Right forelimb (tissue), 1 donor: ENCODE measurements at regions not wholly inside any gene's neighbourhood (a gene's known extent, or its start where the extent isn't known, plus 50 kb on each side); places are given as distances from the start of the nearest gene placed in this dataset.
"Not testable (repeated sequence)": the region's sequence is repeated elsewhere in the genome, so short reads cannot be mapped to it uniquely, and the experiment has no call there.

Source experiments
- DNase-seq: peaks from one replicate; pipeline ENCODE4 v3.0.0-alpha.2; 2018

DNA sequence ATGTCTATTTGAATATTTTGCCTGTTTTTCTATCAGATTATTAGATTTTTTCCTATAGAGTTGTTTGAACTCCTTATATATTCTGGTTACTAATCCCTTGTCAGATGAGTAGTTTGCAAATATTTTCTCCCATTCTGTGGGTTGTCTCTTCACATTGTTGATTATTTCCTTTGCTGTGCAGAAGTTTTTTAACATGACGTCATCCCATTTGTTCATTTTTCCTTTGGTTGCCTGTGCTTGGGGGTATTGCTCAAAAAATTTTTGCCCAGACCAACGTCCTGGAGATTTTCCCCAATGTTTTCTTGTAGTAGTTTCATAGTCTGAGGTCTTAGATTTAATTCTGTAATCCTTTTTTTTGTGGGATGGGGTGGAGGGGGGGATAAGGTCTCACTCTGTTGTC, 168.7 kb upstream of the NFIA start:
- DNase-seq, result not testable (repeated sequence)

DNA sequence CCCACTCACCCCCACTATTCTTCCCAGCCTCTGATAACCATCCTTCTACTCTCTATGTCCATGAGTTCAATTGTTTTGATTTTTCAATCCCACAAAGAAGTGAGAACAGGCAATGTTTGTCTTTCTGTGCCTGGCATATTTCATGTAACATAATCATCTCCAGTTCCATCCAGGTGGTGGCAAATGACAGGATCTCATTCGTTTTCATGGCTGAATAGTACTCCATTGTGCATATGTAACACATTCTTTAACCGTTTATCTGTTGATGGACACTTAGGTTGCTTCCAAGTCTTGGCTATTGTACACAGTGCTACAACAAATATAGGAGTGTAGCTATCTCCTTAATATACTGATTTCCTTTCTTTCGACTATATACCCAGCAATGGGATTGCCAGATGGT, 169.3 kb upstream of the NFIA start:
- DNase-seq, result no peak

DNA sequence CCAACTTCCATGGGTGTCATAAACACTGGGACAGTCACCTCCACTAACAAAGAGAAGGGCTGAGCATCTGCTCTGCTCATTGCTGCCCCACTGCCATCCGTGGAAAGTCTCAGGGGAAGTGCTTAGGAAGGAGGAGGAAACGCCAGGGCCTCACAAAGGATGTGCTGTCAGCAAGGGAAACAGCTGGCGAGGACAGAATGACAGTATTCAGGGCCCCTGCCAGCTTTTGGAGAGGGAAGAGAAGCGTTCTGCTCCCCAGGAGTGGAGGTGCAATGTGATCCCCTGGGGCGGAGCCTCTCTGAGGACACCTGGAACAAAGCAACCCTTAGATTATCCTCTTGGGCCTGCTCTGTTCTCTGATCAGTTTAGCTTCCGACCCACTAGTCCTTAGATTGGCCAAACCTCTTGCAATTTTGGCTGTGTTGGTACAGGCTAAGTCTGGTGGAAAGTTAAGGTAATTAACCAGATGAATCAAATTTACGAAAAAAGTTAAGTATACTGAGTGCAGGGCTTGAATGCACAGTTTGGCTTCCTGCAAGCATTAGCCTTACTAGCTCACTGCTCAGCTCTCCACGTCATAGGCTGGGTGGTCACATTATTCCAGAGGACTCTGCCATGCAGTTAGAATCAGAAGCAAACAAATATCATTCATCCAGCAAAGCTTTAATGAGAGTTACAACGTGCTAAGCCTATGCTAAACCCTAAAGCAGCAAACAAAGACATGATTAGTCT, 170.2 kb upstream of the NFIA start:
- DNase-seq, result no peak

DNA sequence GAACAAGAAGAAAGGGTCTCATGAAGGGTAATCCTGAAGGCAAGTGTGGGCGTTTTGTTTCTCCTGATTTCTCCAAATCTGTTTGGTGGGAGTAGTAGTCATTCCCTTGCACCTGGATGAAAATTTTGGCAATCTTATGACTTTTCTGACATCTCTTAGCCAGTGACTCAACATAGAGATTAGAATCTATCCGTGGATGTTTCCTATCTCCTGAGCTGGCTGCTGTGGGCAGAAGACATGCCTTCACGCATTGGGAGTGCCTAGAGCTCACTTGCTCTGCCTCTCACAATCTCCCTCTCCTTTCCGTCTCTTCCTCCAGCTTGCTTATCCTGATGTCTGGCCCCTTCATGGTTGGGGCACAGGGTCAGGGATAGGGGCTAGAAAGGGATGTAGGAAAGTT, 174.2 kb upstream of the NFIA start:
- DNase-seq, result no peak

DNA sequence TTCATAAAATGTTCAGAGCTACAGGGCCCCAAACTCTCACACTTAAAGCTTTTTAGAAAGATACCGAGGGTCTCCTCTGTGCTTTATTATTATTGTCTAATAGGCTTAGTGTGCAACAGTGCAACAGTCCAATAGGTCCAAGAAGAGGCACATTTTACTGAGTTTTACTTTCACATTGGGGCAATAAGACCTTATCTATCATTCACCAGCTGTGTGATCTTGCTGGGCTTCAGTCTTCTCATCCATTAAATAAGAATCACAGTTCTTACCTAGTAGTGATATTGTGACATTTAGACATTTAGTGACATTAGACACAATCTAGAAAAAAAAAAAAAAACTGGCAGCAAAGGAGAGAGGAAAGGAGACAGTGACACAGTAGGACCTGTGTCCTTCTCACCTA, 175.8 kb upstream of the NFIA start:
- DNase-seq, result no peak

DNA sequence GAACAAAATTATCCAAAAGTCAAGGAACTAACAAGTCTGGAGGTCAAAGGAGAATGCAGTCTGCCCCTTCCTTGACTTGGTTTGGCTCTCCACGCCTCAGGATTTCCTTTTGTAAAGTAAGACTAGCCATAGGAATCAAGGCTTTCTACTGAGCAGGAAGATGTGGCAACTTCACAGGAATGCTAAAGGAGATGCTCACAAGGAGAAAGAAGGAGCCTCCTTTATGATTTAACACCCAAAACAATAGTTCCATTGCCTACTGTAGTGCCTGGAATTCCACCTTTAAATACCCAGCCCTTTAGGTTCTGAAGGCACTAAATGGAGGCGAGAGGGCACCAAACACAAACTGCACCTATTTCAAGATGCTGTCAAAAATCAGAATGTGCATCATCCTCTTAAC, 176.3 kb upstream of the NFIA start:
- DNase-seq, result no peak

DNA sequence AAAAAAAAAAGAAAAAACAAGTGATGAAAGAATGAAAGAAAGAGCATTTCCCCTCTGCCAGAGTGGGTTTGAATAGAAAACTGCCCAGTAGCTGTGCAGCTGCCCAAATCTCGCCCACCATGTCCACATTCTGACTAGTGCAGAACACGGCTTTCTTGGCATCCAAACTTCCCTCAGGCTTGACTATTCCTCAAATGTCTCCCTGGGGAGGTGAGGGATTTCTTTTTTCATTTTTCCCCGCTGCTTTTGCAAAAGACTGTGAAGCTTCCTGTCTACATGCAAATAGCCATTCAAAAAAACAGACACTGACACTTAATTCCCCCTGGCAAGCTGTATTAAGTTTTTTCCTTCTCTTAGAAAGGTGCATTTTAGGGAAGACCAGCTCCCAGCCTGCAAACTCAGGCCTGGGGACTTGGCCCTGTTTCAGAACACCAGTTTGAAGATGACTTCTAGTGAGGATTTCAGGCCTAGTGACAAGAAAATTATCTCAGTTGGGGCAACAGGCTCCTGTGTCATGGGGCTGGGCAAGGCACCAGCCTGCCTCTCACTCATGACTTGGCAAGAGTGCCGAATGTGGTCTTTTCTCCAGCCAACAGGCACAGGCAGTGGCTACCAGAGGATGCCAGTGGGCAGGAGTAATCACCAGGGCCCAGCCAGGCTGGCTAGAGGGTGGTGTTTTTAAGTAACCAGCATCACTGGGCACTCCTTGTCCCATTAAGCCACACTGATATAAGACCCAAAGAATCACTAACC, 178.1 kb upstream of the NFIA start:
- peak; percentile 58 for DNase-seq

DNA sequence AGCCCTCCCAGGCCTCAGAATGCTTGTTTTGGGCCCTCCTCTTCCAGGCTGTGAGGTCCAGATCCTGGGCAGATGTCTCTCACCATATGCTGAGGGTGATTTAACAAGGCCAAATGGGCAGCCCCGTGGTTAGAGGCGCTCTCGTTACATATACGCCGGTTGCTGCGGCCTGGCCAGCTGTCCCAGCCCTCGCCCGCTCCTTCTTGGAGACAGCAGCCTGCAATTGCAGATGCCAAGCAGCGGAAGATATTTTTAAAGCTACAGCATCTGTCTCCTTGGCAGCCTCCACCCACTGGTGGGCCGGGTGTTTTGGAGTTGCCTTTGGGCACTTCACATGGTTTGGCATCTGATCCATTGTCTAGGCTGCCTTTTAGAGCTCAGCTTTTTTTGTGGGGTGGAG, 178.8 kb upstream of the NFIA start:
- DNase-seq, result peak; percentile 84

DNA sequence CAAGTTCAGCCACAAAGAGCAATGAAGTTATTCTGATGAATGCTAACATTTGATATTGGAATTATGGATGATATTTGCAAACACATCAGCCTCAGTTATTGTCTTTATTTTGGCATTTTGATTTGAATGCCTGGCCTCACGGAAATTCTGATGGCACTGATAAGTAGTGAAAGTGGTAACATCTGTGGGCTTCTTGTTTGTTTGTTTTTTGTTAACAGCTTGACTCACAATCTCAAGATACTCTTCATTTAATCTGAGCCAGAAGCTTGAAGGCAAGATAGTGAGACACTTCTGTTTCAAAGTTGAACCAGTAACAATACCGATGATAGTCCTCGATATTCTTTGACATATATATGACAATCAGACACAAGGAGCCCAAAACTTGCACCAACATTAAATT, 182.9 kb upstream of the NFIA start:
- DNase-seq, result no peak

DNA sequence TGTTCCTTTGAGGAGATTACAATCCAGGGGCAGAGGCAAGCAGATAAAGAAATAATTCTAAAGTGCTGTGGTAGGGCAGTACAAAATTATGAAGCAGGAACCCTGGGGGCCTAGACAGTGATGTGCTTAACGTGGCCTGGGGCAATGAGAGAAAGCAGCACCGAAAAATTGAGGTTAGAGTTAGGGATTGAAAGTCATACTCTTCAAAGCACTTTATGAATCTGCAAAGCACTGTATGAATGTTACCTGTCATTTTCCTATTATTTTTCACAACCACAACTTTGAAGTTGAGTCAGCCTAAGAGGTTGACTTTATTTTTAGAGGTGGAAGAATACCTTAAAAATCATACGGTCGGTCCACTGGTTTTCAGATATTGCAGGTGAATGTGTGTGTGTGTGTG, 183.4 kb upstream of the NFIA start:
- no peak for DNase-seq

DNA sequence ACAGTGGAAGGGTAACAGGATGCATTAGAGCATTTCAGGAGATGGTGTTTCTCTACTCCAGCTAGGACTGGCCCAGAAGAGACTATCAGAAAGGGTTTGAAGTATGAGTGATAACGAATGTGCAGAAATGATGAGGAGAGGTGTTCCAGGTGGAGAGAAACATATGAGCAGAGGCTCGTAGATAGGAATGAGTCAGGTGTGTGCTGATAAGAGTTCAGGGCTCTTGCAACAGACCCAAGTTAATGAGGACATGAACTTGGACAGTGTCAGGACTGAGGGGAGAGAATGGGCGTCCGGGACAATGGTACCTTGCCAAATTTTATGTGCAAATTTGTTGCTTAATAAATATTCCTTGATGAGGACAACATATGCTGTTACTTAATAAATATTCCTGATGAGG, 183.9 kb upstream of the NFIA start:
- DNase-seq, result no peak

DNA sequence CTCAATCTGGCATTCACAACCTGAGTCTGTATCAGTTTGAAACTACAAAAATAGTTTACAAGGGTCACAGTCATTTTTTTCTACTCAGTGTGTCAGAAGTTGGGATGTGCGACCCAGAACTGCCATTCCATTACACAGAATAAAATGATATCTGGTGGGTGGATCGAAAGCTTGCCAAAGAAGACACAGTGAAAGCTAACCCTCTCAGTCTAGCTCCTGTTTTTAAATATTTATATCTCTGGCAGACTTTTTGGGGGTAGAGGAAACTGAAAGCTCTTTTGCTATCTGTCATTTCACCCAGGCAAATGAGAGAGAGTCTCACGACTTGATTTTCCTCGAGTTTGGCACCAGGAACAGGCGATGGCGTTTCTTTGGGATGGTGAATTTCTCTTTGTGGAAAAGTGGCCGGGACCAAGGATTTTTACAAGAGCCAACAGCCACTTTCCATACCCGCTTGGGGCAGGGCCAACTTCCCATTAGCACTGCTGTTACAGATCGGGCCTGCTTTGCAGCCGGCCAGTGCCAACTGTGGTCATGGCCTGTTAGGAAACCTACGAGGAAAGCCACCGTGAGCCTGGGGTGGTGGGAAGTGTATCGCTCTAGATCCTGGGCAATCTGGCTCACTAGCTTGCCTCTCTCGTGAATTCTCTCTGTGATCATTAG, 185.5 kb upstream of the NFIA start:
- peak; percentile 73 for DNase-seq

DNA sequence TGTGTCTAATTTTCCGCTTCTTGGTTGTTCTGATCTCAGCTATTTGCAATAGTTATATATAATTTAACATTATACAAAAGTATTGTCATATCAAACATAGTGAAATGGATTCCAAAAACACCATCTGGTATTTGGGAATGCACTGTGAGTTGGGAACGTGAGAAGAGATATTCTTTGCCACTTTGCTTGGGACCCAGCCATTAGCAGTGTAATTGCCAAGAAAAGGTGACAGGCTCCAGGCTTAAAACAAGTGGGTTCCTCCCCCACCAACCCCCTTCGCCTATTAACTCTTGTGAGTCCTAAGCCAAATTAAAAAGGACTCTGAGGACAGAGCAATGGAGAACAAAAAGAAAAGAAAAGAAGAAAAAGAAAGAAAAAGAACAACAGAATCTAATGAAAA, 186.7 kb upstream of the NFIA start:
- no peak for DNase-seq

DNA sequence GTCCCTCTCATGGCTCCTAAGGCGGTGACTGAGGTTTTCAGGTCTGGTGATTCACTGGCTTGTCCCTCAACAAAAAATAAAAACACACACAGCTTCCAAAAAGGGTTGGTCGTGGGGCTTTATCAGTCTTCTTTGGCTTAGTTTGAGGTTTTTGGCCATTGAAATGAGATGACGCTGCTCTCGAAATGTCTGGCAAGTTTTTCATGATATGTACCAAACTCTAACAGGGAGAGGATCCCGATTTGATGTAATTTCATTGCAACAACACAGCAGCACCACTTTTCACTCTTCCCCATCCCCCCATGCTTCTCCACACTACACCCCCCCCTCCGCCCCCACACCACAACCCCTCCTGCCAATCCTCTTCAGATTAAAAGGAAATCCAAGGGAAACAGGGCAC, 187.1 kb upstream of the NFIA start:
- DNase-seq, result no peak

DNA sequence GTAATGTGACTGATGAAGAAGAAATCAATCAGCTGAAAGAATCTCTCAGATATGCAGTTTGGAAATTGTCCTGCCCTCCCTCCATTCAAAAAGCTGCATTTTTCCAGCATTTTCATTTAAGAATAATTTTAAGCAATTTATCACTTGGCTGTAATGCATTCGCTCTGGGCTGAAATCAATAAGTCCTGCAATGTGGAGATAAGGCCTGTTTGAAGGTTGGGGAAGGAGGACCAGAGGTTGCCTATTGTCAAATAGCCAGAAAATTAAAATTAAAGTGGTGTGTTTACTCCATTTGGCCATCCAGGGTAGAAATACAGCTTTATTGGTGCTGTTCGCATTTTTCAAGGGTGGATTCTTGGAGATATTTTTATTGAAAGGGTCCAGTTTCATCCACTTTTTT, 187.6 kb upstream of the NFIA start:
- no peak for DNase-seq

DNA sequence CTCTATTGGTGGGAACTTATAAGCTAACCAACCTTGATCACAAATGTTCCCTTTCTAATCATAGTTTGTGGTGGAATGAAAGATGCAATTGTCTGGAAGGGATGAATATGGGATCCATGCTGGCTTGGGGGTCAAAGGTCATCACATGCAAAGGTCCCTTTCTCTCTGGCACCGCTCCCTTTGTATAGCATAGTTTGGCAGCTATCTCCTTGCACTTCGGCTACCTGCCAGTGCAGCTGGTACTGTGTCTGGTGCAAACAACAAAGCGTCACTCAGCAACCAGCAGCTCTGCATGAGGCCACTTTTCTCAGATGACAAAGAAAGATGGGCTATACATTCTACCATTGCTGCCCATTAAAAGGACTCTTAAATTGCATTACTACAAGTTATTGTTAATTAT, 188.2 kb upstream of the NFIA start:
- peak; percentile 55 for DNase-seq

DNA sequence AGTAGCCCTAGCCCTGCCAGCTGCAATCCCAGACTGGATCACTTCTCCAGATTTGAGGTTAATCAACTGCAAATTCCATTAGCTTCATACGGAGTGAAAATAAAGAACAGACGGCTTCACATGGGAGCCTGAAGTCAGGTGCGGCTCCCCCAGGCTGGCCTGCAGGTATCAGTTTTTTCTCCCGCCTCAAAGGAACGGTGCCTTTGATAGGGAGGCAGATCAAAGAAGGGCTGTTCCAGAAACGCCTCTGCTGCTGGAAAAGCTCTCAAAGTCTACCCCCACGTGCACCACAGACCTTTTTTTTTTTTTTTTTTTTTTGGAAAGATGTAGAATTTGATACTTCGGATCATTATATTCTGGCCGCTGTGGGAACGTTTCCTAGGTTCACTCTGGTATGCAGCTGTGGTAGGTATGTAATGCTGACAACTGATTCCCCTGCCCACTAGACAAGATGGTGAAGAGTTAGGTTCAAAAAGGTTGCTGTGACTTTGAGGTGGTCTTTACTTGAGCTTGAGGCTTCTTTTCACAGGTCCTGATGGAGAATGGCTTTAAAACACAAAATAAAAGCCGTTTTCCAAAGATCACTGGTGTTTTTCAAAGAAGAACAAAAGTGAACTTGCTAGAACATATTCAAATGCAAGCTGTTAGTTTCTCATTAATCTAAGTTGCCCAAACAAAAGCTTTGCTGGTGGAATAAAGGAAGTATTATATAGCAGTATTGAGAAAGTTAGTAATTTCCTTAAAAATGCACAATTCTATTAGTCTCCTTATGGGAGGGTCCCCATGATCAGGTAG, 189.0 kb upstream of the NFIA start:
- no peak for DNase-seq

DNA sequence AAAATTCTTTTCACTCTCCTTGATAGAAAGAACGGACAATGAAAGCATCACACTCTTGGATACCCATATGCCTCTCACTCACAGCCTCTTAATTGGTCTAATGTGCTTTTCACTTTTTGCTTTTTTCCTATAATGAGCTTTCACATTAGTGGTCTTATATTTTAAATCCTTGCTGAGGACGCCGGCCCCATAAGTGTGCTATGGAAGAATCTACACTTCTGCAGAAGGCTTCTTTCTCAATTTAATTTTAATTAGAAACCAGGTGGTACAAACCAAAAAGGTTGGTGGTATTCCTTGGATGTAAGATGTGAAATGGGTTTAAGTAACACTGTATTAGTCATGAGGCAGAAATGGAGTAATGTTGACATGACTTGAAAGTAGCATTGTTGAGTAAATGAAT, 190.6 kb upstream of the NFIA start:
- no peak for DNase-seq

DNA sequence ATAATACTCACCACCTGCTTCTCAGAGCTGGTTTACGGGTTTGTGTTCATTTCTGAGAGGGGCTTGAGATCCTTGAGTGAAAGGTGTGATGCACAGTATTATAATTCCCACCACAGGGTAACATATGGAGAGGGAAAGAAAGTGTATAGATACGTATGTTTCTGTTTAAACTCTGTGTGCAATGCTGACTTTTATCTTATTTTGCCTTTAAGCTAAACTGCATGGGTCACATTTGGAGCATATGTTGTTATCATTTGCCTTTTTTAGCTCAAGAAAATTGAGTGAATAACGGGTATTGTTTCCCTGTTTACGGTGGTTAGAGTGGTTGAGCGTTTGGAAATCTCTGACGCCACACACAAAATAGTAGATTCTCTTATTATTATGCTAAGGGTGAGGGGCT, 191.1 kb upstream of the NFIA start:
- no peak for DNase-seq

DNA sequence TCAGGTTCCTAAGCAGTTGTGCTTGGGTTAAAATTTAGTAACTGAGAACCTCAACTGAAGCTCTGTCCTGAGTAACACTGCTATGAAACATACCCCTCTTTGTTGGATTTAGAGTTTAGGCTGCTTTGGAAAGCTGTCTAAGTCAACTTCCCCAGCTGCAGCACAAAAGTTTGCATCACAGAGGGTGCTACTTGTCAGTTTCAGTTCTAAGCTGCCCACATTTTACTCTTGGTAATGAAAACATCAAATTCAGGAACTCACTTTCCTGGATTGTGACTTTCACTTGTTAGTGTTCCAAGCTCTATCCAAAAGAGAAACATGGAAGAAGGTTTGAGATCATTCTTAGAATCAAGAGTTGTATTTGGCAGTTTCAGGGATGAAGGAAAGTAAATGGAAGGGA, 191.7 kb upstream of the NFIA start:
- no peak for DNase-seq

DNA sequence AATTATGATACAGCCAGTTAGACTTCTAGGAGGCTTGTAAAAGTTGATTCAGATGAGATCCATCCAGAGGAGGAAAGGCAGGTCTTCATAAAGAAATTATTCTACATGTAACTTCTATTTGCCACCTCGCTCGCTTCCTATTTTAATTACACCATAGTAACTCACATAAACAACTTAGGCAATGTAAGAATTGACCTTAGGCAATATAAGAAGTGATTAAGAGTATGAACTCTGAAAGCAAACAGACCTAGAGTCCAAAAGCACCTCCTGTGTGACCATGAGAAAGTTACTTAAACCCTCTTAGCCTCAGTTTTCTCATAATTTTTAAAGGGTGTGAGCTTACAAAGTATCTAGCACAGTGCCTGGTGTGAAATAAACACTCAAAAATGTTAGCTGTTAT, 192.7 kb upstream of the NFIA start:
- no peak for DNase-seq

DNA sequence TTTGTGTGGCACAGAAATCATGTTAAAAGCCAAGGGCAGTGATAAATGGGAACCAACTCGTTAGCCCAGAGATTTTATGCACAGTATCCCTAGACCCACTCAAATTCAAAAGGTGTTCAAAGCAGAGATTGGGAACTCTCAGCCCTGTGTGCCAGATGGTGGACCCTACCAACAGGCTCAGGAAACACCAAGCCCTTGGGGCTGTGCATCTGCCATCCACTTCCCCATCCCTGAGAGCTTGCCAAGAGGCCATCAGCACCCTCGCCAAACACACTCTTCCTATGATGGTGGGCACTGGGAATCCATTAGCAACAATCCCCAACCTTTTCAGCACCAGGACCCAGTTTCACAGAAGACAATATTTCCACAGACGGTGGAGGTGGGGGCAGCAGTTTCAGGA, 194.2 kb upstream of the NFIA start:
- no peak for DNase-seq

DNA sequence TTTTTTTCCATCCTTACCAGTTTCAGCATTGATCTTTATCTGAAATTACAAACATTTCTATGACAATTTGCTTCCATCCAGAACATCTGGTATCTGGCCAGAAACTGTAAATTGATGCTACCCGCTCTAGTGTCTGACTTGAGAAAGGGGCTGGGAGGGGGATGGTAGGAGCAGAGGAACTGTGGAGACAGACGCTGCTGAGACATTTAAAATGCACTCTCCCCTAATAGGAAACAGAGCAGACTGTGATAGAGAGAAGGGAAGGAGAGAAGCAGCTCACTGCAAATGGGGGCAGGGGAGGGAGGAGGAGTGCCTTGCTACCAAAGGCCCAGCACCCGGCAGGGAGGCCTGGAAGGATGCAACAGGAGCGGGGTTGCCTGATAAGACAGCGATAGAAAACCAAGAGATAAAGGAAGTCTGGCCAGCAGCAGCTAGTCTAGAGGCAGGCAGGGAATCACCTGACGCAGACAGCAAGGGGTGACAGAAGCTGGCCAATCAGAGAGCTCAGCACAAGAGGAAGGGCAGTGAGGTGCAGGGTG, 195.5 kb upstream of the NFIA start:
- no peak for DNase-seq
